Esophagus squamous epithelium (tissue), 5 donors: ENCODE measurements at regions not wholly inside any gene's neighbourhood (a gene's known extent, or its start where the extent isn't known, plus 50 kb on each side); places are given as distances from the start of the nearest gene placed in this dataset.

Source experiments
- DNase-seq: peaks from one replicate; lab custom pipeline; 2025; lab: John Stamatoyannopoulos, UW
- H3K27ac ChIP-seq, 4 donors: fragments of 200-600 bp; sonication (generic); one replicate each; pipeline ENCODE4 v1.5.1; 2016 to 2019; ENCODE audit warnings: mild to moderate bottlenecking in 1 of 4
- H3K27me3 ChIP-seq, 4 donors: fragments of 200-600 bp; sonication (generic); 1 replicate in 3 of 4; 2 replicates in 1 of 4; pipeline versions ENCODE4 v1.5.1 to v1.6.0; 2017 to 2021; ENCODE audit warnings: antibody characterized with exemption in 1 of 4
- H3K36me3 ChIP-seq, 3 donors: fragments of 200-600 bp; sonication (generic); one replicate each; pipeline ENCODE4 v1.5.1; 2016 to 2019
- H3K4me1 ChIP-seq, 3 donors: fragments of 200-600 bp; sonication (generic); one replicate each; pipeline ENCODE4 v1.5.1; 2017 to 2019
- H3K4me3 ChIP-seq, 4 donors: fragments of 200-600 bp; sonication (generic); 1 replicate in 3 of 4; 2 replicates in 1 of 4; pipeline ENCODE4 v1.5.1; 2016 to 2019; ENCODE audit warnings: mild to moderate bottlenecking in 2 of 4, moderate library complexity in 1 of 4
- H3K9me3 ChIP-seq, 3 donors: fragments of 200-600 bp; sonication (generic); one replicate each; pipeline ENCODE4 v1.5.1; 2016 to 2019
- POLR2A ChIP-seq, 4 donors: fragments of 450-650 bp; IDR thresholded peaks; one replicate each; pipeline ENCODE4 v1.6.1; 2017; ENCODE audit warnings: antibody characterized with exemption in 4 of 4, mild to moderate bottlenecking in 4 of 4, moderate library complexity in 3 of 4
- WGBS, 2 donors: methylation state at CpG; one replicate each; pipeline ENCODE4 v1.1.5; 2018; 5-methylcytosine and 5-hydroxymethylcytosine counted together
- intact Hi-C: fragments of 100-400 bp; cut with DNase I; formaldehyde crosslinking; loops from one replicate; pipeline ENCODE4 v1.15.0; 2022
- TF ChIP-seq, protein P1 (sequence below), 6 experiments: fragments of 450-650 bp in 4 of 6; fragments of 200-600 bp in 2 of 6; sonication (generic) in 2 of 6; IDR thresholded peaks; one replicate each; pipeline ENCODE4 v1.5.1; 2016 to 2019; ENCODE audit warnings: antibody characterized with exemption in 6 of 6, mild to moderate bottlenecking in 4 of 6, moderate library complexity in 4 of 6
- donor health status: DM: yes; HTN: yes; CAD: no.

DNA sequence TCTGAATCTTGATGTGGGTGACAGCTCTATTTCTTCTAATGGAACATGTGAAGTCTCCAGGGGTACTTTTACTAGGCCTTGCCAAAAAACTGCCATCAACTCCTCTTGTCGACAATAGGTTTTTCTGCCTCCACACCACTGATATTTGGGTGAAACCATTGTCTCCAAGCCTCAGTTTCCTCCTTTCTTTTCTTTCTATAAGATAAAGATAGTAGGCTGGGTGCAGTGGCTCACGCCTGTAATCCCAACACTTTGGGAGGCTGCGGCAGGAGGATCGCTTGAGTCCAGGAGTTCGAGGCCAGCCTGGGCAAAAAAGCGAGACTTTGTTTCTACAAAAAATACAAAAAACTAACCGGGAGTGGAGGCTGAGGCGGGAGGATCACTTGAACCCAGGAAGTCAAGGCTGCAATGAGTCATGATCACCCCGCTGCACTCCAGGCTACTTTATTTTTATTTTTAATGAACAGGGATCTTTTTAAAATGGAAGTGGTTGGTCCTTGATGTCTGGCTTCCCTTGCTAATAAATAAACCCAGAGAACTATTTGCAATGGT is 159.9 kb upstream of the TNFAIP3 start:
- Histone ChIP-seq H3K4me1 (peaks cover 0 to 27% (median 9%) of the 10 kb centered on the region in 3 donors), H3K27ac (peak overlapping the region in 2 of 4 donors; percentile 11 to 45), H3K9me3 (no peaks in the 10 kb centered on the region), H3K27me3 (no peaks in the 10 kb centered on the region), H3K36me3 (no peaks in the 10 kb centered on the region), H3K4me3 (no peak overlapping the region)
- no peak for TF ChIP-seq POLR2A (IDR thresholded peaks at IDR 0.05)
- TF ChIP-seq, protein P1, sequence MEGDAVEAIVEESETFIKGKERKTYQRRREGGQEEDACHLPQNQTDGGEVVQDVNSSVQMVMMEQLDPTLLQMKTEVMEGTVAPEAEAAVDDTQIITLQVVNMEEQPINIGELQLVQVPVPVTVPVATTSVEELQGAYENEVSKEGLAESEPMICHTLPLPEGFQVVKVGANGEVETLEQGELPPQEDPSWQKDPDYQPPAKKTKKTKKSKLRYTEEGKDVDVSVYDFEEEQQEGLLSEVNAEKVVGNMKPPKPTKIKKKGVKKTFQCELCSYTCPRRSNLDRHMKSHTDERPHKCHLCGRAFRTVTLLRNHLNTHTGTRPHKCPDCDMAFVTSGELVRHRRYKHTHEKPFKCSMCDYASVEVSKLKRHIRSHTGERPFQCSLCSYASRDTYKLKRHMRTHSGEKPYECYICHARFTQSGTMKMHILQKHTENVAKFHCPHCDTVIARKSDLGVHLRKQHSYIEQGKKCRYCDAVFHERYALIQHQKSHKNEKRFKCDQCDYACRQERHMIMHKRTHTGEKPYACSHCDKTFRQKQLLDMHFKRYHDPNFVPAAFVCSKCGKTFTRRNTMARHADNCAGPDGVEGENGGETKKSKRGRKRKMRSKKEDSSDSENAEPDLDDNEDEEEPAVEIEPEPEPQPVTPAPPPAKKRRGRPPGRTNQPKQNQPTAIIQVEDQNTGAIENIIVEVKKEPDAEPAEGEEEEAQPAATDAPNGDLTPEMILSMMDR (IDR thresholded peaks at IDR 0.05): no peak
- DNase-seq: no peak
- WGBS, 2 donors: 76% methylated on average over 7 to 9 of the region's 9 CpGs
- intact Hi-C loops: loop anchor here (5.0 to 10.0 kb wide), 2 partner anchors 160 to 268 kb away; partner anchors contain the start of gene TNFAIP3

DNA sequence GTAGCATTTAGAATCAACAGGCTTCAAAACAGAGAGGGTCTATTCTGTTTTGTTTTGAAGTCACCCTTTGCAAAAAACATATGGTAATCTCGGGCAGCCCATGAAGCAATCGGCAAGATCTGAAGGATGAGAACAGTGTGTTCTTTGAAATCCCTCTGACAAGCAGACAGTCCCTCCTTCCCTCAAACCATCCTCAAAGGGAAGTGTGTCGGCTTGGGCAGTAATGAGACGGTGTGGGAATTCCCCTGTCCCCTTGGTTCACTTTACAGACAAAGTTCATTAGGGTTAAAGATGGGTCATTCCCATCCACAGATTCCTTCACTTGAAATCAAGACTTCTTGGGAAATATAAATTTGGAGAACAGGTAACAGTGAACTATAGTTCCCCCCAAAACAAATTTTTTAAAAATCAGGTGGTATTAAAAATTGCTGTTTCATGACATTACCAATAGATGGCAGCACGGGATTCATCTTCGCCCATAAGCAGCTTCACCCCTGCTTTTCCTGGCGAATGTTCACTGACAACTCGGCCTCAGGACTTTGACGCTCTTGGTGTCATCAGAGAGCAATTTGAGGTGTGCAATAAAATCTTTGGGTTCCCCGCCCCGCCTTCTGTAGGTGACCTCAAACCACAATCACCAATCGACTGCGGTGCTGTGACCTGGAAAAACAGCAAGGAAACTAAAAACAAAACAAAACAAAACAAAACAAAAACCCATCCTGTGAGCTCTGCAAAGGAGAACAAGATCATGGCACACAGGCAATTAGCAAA is 159.3 kb upstream of the TNFAIP3 start:
- Histone ChIP-seq H3K9me3 (no peaks in the 10 kb centered on the region), H3K27ac (peak overlapping the region in 2 of 4 donors; percentile 11 to 45), H3K4me1 (peaks cover 0 to 27% (median 9%) of the 10 kb centered on the region in 3 donors), H3K27me3 (no peaks in the 10 kb centered on the region), H3K4me3 (peak overlapping the region in 1 of 4 donors; percentile 42), H3K36me3 (no peaks in the 10 kb centered on the region)
- WGBS, 2 donors: 6 to 8% methylated on average over 13 of the region's 13 CpGs
- DNase-seq: peak; percentile 21
- intact Hi-C loops: loop anchor here (5.0 to 10.0 kb wide), 2 partner anchors 160 to 267 kb away; partner anchors contain the start of gene TNFAIP3
- TF ChIP-seq, protein P1 (IDR thresholded peaks at IDR 0.05): peak; percentile 62 to 82 (median 69)
- TF ChIP-seq POLR2A (IDR thresholded peaks at IDR 0.05): no peak

DNA sequence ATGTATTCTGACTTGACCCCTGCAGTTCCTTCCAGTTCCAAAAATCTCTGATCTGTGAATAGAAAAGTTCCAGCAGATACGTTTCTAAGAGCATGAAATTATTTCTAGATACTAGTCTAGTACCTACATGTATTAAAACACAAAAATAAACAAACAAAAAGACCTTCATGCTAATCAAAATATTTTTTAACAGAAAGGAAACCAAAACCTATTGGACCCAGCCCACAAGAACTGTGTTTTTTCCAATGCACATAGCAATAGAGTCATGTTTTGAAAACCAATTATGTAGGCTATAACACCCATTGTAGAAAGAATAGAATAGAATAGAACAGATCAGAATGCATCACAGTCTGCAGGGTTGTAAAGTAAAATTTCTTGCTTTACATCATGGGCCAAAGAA is 158.6 kb upstream of the TNFAIP3 start:
- H3K36me3 ChIP-seq: no peaks in the 10 kb centered on the region
- TF ChIP-seq, protein P1 (IDR thresholded peaks at IDR 0.05): no peak
- no peak for TF ChIP-seq POLR2A (IDR thresholded peaks at IDR 0.05)
- H3K27me3 ChIP-seq: no peaks in the 10 kb centered on the region
- peak overlapping the region in 1 of 4 donors; percentile 45 for H3K27ac ChIP-seq
- DNase-seq: no peak
- H3K4me1 ChIP-seq: peaks cover 0 to 27% (median 9%) of the 10 kb centered on the region in 3 donors
- 22 to 33% methylated on average over 1 of the region's 1 CpG for WGBS, 2 donors
- no peak overlapping the region for H3K4me3 ChIP-seq
- intact Hi-C loops: loop anchor here (5.0 to 10.0 kb wide), 2 partner anchors 159 to 266 kb away; partner anchors contain the start of gene TNFAIP3
- H3K9me3 ChIP-seq: no peaks in the 10 kb centered on the region

DNA sequence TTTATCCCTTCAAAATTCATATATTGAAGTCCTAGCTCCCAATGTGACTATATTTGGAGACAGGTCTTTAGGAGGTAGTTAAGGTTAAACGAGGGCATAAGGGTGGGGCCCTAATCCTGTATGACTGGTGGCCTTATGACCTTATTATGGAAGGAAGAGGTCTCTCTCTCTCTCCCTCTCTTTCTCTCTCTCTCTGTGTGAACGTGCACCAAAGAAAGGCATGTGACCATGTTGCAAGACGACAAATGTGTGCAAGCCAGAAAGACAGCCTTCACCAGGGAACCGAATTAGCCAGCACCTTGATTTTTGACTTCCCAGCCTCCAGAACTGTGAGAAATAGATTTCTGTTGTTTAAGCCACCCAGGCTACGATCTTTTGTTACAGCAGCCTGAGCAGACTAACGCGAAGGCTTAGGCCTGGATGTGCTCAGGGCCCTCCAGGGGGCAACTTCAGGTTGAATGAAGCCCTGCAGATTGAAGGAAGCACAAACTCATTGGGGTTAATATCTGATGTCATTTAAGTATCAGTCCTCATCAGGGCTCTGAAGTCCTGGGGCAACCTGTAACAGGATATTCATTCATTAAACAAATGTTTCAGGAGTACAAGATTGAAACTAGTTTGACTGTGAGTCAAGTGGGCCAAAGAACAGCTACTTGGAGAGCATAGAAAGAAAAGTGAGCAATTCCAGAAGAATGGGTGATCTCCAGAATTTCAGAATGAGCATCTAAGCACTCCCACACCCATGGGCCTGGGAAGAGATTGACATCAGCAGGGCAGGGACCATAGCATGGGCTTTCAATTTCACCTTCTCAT is 157.4 kb upstream of the TNFAIP3 start:
- no peak overlapping the region for H3K4me3 ChIP-seq
- intact Hi-C loops: loop anchor here (5.0 to 10.0 kb wide), 2 partner anchors 158 to 265 kb away; partner anchors contain the start of gene TNFAIP3
- no peak overlapping the region for H3K27ac ChIP-seq
- H3K4me1 ChIP-seq: peaks cover 0 to 27% (median 9%) of the 10 kb centered on the region in 3 donors
- H3K9me3 ChIP-seq: no peaks in the 10 kb centered on the region
- WGBS, 2 donors: 52 to 80% methylated on average over 2 to 7 of the region's 7 CpGs
- H3K36me3 ChIP-seq: no peaks in the 10 kb centered on the region
- no peaks in the 10 kb centered on the region for H3K27me3 ChIP-seq
- DNase-seq: no peak
- no peak for TF ChIP-seq POLR2A (IDR thresholded peaks at IDR 0.05)
- TF ChIP-seq, protein P1 (IDR thresholded peaks at IDR 0.05): no peak
